LNCaP clone FGC (cell line): ENCODE measurements at regions not wholly inside any gene's neighbourhood (a gene's known extent, or its start where the extent isn't known, plus 50 kb on each side); places are given as distances from the start of the nearest gene placed in this dataset.

Source experiments
- DNase-seq: peaks from one replicate; pipeline ENCODE4 v3.0.0-alpha.2; 2011; ENCODE audit warnings: low read depth
- H3K4me3 ChIP-seq: 2 replicates; pipeline ENCODE4 v1.5.1; 2011; ENCODE audit warnings: mild to moderate bottlenecking, low read depth, low read length, control low read depth
- CTCF ChIP-seq: IDR thresholded peaks from 2 replicates; pipeline ENCODE4 v1.5.1; 2012; ENCODE audit warnings: mild to moderate bottlenecking; ENCODE audit not compliant: control insufficient read depth, insufficient read depth; ENCODE audit errors: extremely low read depth

- no peak for TF ChIP-seq CTCF
- no peak overlapping the region for H3K4me3 ChIP-seq
- no peak for DNase-seq
Observed at GRCh38 chr20:59468831-59469230, 135.5 kb upstream of the PHACTR3 start.

DNA sequence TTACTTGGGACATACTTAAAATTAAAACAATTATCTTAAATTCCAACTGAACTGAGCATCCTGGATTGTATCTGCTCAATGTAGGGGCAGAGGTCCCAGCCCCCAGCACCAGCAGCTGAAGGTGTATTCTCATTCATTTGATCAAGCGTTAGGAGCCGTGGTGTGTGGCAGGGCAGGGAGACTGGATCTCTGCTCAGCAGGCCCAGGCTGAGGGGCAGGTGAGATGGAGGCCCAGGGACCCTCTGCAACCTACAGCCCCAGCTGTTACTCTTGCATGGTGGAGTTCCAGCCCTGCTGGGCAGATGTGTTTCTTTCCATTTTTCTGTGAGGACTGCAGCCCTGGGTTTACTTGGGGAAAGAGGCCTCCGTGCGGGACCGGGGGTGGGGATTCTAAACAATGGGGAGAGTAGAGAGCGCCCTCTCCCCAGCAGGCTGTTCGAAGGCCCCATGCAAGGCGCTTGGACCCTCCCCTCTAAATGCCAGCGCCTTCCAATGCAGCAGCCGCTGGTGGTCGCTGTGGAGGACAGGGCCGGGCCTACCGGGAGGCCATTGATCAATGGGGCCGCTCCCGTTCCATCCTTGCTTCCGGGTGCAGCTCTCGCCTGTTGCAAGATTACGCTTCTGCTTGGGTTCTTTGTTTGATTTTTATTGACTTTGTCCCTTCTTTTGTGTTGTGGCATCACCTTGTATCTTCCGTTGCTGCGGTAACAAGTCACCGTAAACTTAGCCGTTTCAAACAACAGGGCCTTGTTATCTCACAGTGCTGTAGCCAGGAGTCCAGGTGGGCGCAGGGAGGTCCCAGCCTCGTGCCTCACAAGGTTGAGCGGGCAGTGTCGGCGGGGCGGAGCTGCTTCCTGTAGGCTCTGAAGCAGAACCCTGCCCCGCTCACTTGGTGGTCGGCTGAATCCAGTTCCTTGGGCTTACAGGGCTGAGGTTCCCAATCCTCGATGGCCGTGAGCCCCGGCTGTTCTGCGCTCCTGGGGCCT, 134.8 kb upstream of the PHACTR3 start:
- H3K4me3 ChIP-seq, result no peak overlapping the region
- TF ChIP-seq CTCF, result no peak
- no peak for DNase-seq

- no peak overlapping the region for H3K4me3 ChIP-seq
- DNase-seq, result no peak
- TF ChIP-seq CTCF, result no peak
Observed at GRCh38 chr20:59470521-59470920, 133.8 kb upstream of the PHACTR3 start.

DNA sequence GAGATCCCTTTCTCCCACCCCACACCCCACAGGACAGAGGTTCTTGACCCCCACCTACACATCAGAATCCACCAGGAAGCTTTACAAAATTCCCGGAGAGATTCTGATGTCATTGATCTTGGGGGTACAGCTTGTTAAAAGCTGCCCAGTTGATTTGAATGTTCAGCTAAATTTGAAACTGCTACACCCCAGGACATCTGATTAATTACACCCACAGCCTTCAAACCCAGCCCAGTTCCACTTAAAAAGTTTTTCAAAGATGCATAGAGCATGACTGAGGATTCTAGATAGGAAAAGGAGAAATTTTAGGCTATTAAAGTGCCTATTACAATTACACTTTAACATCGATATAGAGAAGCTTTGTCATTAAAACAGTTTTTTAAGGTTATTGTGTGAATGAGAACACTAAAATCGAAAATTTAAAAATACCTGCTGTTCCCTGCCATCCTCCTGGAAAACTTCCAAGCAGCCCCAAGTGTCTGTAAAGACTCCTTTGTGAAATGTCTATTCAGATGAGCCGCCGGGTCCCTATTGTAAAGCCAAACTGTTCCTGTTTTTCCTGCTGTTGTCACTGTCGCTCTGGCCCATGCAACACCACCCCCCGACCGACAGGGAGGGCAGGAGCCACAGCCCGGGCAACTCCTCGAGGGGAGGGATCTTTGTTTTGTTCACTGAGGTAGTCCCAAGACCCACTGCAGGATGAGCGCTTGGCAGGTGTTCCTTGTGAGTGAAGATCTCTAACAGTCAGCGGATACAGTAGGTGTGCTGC, 132.5 kb upstream of the PHACTR3 start:
- H3K4me3 ChIP-seq, result no peak overlapping the region
- no peak for TF ChIP-seq CTCF
- no peak for DNase-seq

DNA sequence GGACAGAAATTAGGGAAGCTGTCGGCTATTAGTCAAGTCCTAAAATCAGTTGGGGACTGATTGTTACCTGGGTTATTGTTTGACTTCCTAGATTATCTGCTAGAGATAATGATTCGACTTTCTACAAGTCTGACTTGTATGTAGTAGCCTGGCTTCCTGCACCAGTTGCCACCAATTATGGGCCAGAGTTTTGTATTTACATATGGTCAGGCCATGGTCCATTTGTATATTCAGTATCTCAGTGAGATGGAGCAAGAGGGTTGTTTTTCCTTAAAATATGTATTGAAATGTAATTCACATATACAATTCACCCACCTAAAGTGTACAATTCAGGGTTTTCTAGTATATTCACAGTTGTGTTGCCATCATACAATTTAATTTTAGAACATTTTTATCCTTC, 130.6 kb upstream of the PHACTR3 start:
- no peak for DNase-seq
- TF ChIP-seq CTCF, result no peak
- H3K4me3 ChIP-seq, result no peak overlapping the region

GRCh38 chr20:59481067-59481466, 123.3 kb upstream of the PHACTR3 start:
- no peak overlapping the region for H3K4me3 ChIP-seq
- DNase-seq, result no peak
- TF ChIP-seq CTCF, result no peak
